GM23338 (cell line): ENCODE measurements at regions not wholly inside any gene's neighbourhood (a gene's known extent, or its start where the extent isn't known, plus 50 kb on each side); places are given as distances from the start of the nearest gene placed in this dataset.

Source experiments
- ATAC-seq: fragments of 200-7000 bp; cut with Tn5 transposase; 3 replicates; pipeline ENCODE4 v1.9.1; 2020
- DNase-seq: peaks from one replicate; pipeline ENCODE4 v3.0.0-alpha.2; 2015; ENCODE audit warnings: low spot score
- H2AFZ ChIP-seq: fragments of 200-600 bp; sonication (generic); 2 replicates; pipeline ENCODE4 v1.8.0; 2016; ENCODE audit warnings: antibody characterized with exemption, mild to moderate bottlenecking, moderate library complexity
- H3F3A ChIP-seq: fragments of 200-600 bp; sonication (generic); replicated peaks from 2 replicates; pipeline ENCODE4 v1.8.0; 2017; ENCODE audit warnings: antibody characterized with exemption, mixed run types, low read depth
- H3K27ac ChIP-seq: fragments of 200-600 bp; sonication (generic); 2 replicates; pipeline ENCODE4 v1.6.1; 2016; ENCODE audit warnings: low read depth
- H3K27me3 ChIP-seq: fragments of 200-600 bp; sonication (generic); 2 replicates; pipeline ENCODE4 v1.8.0; 2016; ENCODE audit warnings: mild to moderate bottlenecking, mixed run types, moderate library complexity; ENCODE audit not compliant: insufficient read depth
- H3K36me3 ChIP-seq: fragments of 200-600 bp; sonication (generic); 2 replicates; pipeline ENCODE4 v1.8.0; 2016; ENCODE audit warnings: mild to moderate bottlenecking; ENCODE audit not compliant: insufficient read depth
- H3K4me1 ChIP-seq: fragments of 200-600 bp; sonication (generic); 2 replicates; pipeline ENCODE4 v1.8.0; 2016; ENCODE audit warnings: mild to moderate bottlenecking, moderate library complexity; ENCODE audit not compliant: insufficient read depth
- H3K4me2 ChIP-seq: fragments of 200-600 bp; sonication (generic); 2 replicates; pipeline ENCODE4 v1.7.1; 2017; ENCODE audit warnings: mixed run types
- H3K4me3 ChIP-seq: fragments of 200-600 bp; sonication (generic); 2 replicates; pipeline ENCODE4 v1.6.1; 2016; ENCODE audit warnings: mixed run types
- H3K79me2 ChIP-seq: fragments of 200-600 bp; sonication (generic); replicated peaks from 2 replicates; pipeline ENCODE4 v1.8.0; 2017; ENCODE audit warnings: mild to moderate bottlenecking; ENCODE audit not compliant: insufficient read depth
- H3K9me2 ChIP-seq: fragments of 200-600 bp; sonication (generic); 2 replicates; pipeline ENCODE4 v1.8.0; 2017; ENCODE audit not compliant: insufficient read depth
- H4K20me1 ChIP-seq: fragments of 200-600 bp; sonication (generic); replicated peaks from 2 replicates; pipeline ENCODE4 v1.8.0; 2017; ENCODE audit warnings: mild to moderate bottlenecking; ENCODE audit not compliant: insufficient read depth
- H3K27ac Mint-ChIP-seq: 2 replicates; pipeline ENCODE4 v1.8.0; 2020; ENCODE audit warnings: inconsistent platforms, mild to moderate bottlenecking, moderate library complexity, mixed read lengths
- H3K27me3 Mint-ChIP-seq: 3 replicates; pipeline ENCODE4 v1.8.0; 2022; ENCODE audit warnings: low read depth, mild to moderate bottlenecking, moderate library complexity, mixed read lengths, inconsistent platforms; ENCODE audit not compliant: insufficient read depth, poor library complexity
- H3K36me3 Mint-ChIP-seq: 3 replicates; pipeline ENCODE4 v1.8.0; 2021; ENCODE audit warnings: low read depth, mild to moderate bottlenecking, inconsistent platforms, moderate library complexity, mixed read lengths
- H3K4me1 Mint-ChIP-seq: 3 replicates; pipeline ENCODE4 v1.8.0; 2020; ENCODE audit warnings: mild to moderate bottlenecking, inconsistent platforms, mixed read lengths
- H3K4me3 Mint-ChIP-seq: 3 replicates; pipeline ENCODE4 v1.8.0; 2021; ENCODE audit warnings: moderate library complexity, mild to moderate bottlenecking, inconsistent platforms, mixed read lengths
- H3K9me3 Mint-ChIP-seq: 3 replicates; pipeline ENCODE4 v1.8.0; 2020; ENCODE audit warnings: moderate library complexity, mild to moderate bottlenecking, inconsistent platforms, mixed read lengths
- CREB1 ChIP-seq: fragments of 250-450 bp; sonication (Bioruptor Pico); IDR thresholded peaks from 2 replicates; pipeline ENCODE4 v1.5.0; 2020; ENCODE audit warnings: low read depth, mild to moderate bottlenecking, moderate library complexity
- ETS1 ChIP-seq: IDR thresholded peaks from 2 replicates; pipeline ENCODE4 v1.6.1; 2016; ENCODE audit warnings: antibody characterized with exemption
- EZH2 ChIP-seq: fragments of 200-600 bp; sonication (generic); IDR thresholded peaks from one replicate; pipeline ENCODE4 v1.8.0; 2017; ENCODE audit warnings: antibody characterized with exemption, mild to moderate bottlenecking, low read depth; ENCODE audit not compliant: unreplicated experiment
- EZH2phosphoT487 ChIP-seq: fragments of 200-600 bp; sonication (generic); IDR thresholded peaks from one replicate; pipeline ENCODE4 v1.8.1; 2018; ENCODE audit warnings: antibody characterized with exemption; ENCODE audit not compliant: unreplicated experiment
- JUNB ChIP-seq: IDR thresholded peaks from one replicate; pipeline ENCODE4 v1.6.1; 2016; ENCODE audit warnings: antibody characterized with exemption; ENCODE audit not compliant: unreplicated experiment
- NANOG ChIP-seq: IDR thresholded peaks from 2 replicates; pipeline ENCODE4 v1.6.1; 2016; ENCODE audit warnings: antibody characterized with exemption, borderline replicate concordance
- POLR2AphosphoS5 ChIP-seq: IDR thresholded peaks from 2 replicates; pipeline ENCODE4 v1.6.1; 2016; ENCODE audit warnings: antibody characterized with exemption, low read depth
- STAT1 ChIP-seq: IDR thresholded peaks from one replicate; pipeline ENCODE4 v1.6.1; 2016; ENCODE audit warnings: antibody characterized with exemption; ENCODE audit not compliant: unreplicated experiment
- ZNF114 ChIP-seq: fragments of 250-450 bp; sonication (Bioruptor Pico); IDR thresholded peaks from 2 replicates; pipeline ENCODE4 v1.5.0; 2020; ENCODE audit warnings: mild to moderate bottlenecking, moderate library complexity
- ZNF331 ChIP-seq: fragments of 250-450 bp; sonication (Bioruptor Pico); IDR thresholded peaks from 2 replicates; pipeline ENCODE4 v1.5.0; 2020; ENCODE audit warnings: low read depth, mild to moderate bottlenecking, moderate library complexity
- TF ChIP-seq, protein P1 (sequence below): fragments of 250-450 bp; sonication (Bioruptor Pico); IDR thresholded peaks from 2 replicates; pipeline ENCODE4 v1.5.0; 2020; ENCODE audit warnings: mild to moderate bottlenecking, moderate library complexity
- TF ChIP-seq, protein P2 (sequence below): IDR thresholded peaks from one replicate; pipeline ENCODE4 v1.6.1; 2018; ENCODE audit warnings: antibody characterized with exemption; ENCODE audit not compliant: unreplicated experiment
- TF ChIP-seq, protein P3 (sequence below), 2 experiments: fragments of 200-600 bp in 1 of 2; sonication (generic) in 1 of 2; conservative IDR thresholded peaks; 2 replicates each; pipeline versions ENCODE4 v1.5.1 to v1.6.1; 2016 to 2017; ENCODE audit warnings: antibody characterized with exemption in 2 of 2, low read depth in 2 of 2, mild to moderate bottlenecking in 2 of 2, moderate library complexity in 1 of 2

DNA sequence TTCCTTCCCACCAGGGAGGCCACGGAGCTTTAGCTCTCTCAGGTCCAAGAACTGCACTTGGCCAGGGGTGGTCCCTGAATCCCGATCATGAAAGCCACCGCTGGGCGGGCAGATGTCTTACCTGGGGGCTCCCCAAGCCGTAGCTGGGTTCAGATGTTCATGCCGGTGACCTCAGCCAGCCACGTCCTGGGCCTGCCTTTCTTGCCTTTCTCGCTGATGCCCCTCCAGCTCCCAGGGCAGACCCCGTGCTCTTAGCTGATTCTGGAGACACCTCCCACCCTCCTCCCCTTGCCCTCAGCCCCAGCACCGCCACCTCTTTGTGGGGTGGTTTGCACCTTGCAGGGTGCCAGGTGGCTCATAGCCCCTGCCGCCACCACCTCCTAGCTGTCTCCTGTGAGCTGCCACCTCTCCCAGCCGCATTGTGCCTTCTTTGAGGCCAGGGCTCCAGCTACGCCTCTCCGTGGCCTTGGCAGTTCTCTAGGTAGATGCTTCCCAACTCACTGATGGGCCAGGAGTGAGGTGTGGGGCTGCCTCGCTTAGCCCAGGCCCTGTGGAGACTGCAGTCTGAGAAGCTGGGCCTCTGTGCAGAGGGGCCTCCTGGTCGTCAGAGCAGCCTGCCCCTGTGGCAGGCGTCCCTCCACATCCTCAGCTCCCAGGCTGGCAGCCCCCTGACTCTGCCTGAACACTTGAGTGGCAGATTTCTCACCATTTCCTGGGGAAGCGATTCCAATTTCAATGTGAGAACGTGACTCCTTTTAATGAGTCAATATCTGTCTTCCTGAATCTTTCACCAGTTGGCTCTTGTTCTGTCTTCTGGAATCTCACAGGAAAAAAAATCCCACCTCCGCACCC lies 97.6 kb upstream of the B3GAT1 start:
- Histone ChIP-seq H3K9me2 (no peaks in the 10 kb centered on the region; the same call in 1 of the 2 replicates), H2AFZ (no peak overlapping the region), H3K79me2 (no peaks in the 10 kb centered on the region), H3F3A (no peaks in the 10 kb centered on the region), H3K4me2 (no peak overlapping the region), H3K27ac (no peak overlapping the region), H3K27me3 (no peaks in the 10 kb centered on the region), H3K4me3 (no peak overlapping the region), H3K4me1 (no peaks in the 10 kb centered on the region; the same call in 1 of the 2 replicates), H3K36me3 (no peaks in the 10 kb centered on the region), H4K20me1 (no peaks in the 10 kb centered on the region)
- Mint-ChIP-seq H3K4me3 (no peak overlapping the region), H3K27me3 (peaks cover 11% of the 10 kb centered on the region), H3K4me1 (peaks cover 4% of the 10 kb centered on the region), H3K9me3 (no peaks in the 10 kb centered on the region; the same call in 2 of the 3 replicates), H3K27ac (no peak overlapping the region), H3K36me3 (no peaks in the 10 kb centered on the region)
- TF ChIP-seq ZNF331 (CRISPR knock-in tag) (no peak), POLR2AphosphoS5 (no peak), JUNB (no peak), CREB1 (no peak), EZH2phosphoT487 (no peak), STAT1 (no peak), ZNF114 (CRISPR knock-in tag) (no peak), EZH2 (no peak), NANOG (no peak), ETS1 (no peak)
- TF ChIP-seq, protein P1, sequence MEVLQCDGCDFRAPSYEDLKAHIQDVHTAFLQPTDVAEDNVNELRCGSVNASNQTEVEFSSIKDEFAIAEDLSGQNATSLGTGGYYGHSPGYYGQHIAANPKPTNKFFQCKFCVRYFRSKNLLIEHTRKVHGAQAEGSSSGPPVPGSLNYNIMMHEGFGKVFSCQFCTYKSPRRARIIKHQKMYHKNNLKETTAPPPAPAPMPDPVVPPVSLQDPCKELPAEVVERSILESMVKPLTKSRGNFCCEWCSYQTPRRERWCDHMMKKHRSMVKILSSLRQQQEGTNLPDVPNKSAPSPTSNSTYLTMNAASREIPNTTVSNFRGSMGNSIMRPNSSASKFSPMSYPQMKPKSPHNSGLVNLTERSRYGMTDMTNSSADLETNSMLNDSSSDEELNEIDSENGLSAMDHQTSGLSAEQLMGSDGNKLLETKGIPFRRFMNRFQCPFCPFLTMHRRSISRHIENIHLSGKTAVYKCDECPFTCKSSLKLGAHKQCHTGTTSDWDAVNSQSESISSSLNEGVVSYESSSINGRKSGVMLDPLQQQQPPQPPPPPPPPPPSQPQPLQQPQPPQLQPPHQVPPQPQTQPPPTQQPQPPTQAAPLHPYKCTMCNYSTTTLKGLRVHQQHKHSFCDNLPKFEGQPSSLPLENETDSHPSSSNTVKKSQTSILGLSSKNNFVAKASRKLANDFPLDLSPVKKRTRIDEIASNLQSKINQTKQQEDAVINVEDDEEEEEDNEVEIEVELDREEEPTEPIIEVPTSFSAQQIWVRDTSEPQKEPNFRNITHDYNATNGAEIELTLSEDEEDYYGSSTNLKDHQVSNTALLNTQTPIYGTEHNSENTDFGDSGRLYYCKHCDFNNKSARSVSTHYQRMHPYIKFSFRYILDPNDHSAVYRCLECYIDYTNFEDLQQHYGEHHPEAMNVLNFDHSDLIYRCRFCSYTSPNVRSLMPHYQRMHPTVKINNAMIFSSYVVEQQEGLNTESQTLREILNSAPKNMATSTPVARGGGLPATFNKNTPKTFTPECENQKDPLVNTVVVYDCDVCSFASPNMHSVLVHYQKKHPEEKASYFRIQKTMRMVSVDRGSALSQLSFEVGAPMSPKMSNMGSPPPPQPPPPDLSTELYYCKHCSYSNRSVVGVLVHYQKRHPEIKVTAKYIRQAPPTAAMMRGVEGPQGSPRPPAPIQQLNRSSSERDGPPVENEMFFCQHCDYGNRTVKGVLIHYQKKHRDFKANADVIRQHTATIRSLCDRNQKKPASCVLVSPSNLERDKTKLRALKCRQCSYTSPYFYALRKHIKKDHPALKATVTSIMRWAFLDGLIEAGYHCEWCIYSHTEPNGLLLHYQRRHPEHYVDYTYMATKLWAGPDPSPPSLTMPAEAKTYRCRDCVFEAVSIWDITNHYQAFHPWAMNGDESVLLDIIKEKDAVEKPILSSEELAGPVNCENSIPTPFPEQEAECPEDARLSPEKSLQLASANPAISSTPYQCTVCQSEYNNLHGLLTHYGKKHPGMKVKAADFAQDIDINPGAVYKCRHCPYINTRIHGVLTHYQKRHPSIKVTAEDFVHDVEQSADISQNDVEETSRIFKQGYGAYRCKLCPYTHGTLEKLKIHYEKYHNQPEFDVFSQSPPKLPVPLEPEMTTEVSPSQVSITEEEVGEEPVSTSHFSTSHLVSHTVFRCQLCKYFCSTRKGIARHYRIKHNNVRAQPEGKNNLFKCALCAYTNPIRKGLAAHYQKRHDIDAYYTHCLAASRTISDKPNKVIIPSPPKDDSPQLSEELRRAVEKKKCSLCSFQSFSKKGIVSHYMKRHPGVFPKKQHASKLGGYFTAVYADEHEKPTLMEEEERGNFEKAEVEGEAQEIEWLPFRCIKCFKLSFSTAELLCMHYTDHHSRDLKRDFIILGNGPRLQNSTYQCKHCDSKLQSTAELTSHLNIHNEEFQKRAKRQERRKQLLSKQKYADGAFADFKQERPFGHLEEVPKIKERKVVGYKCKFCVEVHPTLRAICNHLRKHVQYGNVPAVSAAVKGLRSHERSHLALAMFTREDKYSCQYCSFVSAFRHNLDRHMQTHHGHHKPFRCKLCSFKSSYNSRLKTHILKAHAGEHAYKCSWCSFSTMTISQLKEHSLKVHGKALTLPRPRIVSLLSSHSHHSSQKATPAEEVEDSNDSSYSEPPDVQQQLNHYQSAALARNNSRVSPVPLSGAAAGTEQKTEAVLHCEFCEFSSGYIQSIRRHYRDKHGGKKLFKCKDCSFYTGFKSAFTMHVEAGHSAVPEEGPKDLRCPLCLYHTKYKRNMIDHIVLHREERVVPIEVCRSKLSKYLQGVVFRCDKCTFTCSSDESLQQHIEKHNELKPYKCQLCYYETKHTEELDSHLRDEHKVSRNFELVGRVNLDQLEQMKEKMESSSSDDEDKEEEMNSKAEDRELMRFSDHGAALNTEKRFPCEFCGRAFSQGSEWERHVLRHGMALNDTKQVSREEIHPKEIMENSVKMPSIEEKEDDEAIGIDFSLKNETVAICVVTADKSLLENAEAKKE, result no peak
- TF ChIP-seq, protein P2, sequence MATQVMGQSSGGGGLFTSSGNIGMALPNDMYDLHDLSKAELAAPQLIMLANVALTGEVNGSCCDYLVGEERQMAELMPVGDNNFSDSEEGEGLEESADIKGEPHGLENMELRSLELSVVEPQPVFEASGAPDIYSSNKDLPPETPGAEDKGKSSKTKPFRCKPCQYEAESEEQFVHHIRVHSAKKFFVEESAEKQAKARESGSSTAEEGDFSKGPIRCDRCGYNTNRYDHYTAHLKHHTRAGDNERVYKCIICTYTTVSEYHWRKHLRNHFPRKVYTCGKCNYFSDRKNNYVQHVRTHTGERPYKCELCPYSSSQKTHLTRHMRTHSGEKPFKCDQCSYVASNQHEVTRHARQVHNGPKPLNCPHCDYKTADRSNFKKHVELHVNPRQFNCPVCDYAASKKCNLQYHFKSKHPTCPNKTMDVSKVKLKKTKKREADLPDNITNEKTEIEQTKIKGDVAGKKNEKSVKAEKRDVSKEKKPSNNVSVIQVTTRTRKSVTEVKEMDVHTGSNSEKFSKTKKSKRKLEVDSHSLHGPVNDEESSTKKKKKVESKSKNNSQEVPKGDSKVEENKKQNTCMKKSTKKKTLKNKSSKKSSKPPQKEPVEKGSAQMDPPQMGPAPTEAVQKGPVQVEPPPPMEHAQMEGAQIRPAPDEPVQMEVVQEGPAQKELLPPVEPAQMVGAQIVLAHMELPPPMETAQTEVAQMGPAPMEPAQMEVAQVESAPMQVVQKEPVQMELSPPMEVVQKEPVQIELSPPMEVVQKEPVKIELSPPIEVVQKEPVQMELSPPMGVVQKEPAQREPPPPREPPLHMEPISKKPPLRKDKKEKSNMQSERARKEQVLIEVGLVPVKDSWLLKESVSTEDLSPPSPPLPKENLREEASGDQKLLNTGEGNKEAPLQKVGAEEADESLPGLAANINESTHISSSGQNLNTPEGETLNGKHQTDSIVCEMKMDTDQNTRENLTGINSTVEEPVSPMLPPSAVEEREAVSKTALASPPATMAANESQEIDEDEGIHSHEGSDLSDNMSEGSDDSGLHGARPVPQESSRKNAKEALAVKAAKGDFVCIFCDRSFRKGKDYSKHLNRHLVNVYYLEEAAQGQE, result no peak
- TF ChIP-seq, protein P3, sequence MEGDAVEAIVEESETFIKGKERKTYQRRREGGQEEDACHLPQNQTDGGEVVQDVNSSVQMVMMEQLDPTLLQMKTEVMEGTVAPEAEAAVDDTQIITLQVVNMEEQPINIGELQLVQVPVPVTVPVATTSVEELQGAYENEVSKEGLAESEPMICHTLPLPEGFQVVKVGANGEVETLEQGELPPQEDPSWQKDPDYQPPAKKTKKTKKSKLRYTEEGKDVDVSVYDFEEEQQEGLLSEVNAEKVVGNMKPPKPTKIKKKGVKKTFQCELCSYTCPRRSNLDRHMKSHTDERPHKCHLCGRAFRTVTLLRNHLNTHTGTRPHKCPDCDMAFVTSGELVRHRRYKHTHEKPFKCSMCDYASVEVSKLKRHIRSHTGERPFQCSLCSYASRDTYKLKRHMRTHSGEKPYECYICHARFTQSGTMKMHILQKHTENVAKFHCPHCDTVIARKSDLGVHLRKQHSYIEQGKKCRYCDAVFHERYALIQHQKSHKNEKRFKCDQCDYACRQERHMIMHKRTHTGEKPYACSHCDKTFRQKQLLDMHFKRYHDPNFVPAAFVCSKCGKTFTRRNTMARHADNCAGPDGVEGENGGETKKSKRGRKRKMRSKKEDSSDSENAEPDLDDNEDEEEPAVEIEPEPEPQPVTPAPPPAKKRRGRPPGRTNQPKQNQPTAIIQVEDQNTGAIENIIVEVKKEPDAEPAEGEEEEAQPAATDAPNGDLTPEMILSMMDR (conservative IDR thresholded peaks at IDR 0.05; ENCODE audit: low read depth in 2 of 2), result no peak
- no peak for ATAC-seq
- no peak for DNase-seq
